Transverse colon (tissue), 4 donors: ENCODE measurements at regions not wholly inside any gene's neighbourhood (a gene's known extent, or its start where the extent isn't known, plus 50 kb on each side); places are given as distances from the start of the nearest gene placed in this dataset.

Experiments used
- DNase-seq: peaks from one replicate; pipeline ENCODE4 v3.0.0-alpha.2; 2019
- H3K27ac ChIP-seq, 4 donors: fragments of 200-600 bp; sonication (generic); 2 replicates each; pipeline ENCODE4 v1.5.1; 2016 to 2018; ENCODE audit warnings: inconsistent platforms in 4 of 4
- H3K27me3 ChIP-seq: fragments of 200-600 bp; sonication (generic); 2 replicates; pipeline ENCODE4 v1.5.1; 2017; ENCODE audit warnings: inconsistent platforms
- H3K36me3 ChIP-seq, 4 donors: fragments of 200-600 bp; sonication (generic); 2 replicates each; pipeline ENCODE4 v1.5.1; 2017 to 2019; ENCODE audit warnings: inconsistent platforms in 4 of 4
- H3K4me1 ChIP-seq, 4 donors: fragments of 200-600 bp; sonication (generic); 2 replicates each; pipeline ENCODE4 v1.5.1; 2017 to 2020; ENCODE audit warnings: inconsistent platforms in 4 of 4
- H3K4me3 ChIP-seq, 4 donors: fragments of 200-600 bp; sonication (generic); 1 replicate in 1 of 4; 2 replicates in 3 of 4; pipeline versions ENCODE4 v1.5.1 to v1.6.1; 2017 to 2019; ENCODE audit warnings: inconsistent platforms in 4 of 4
- H3K9me3 ChIP-seq, 2 donors: fragments of 200-600 bp; sonication (generic); 2 replicates each; pipeline ENCODE4 v1.5.1; 2017 to 2019; ENCODE audit warnings: inconsistent platforms in 2 of 2
- CTCF ChIP-seq, 5 experiments: fragments of 200-600 bp in 3 of 5; fragments of 450-650 bp in 2 of 5; sonication (generic) in 3 of 5; IDR thresholded peaks; 1 replicate in 2 of 5; 2 replicates in 3 of 5; pipeline ENCODE4 v1.5.1; 2016 to 2017; ENCODE audit warnings: antibody characterized with exemption in 5 of 5, inconsistent platforms in 3 of 5, mild to moderate bottlenecking in 2 of 5, moderate library complexity in 1 of 5
- EP300 ChIP-seq: sonication (generic); formaldehyde crosslinking; IDR thresholded peaks from one replicate; pipeline ENCODE4 v1.6.1; 2017; ENCODE audit warnings: antibody characterized with exemption, low read depth
- POLR2A ChIP-seq: fragments of 450-650 bp; IDR thresholded peaks from one replicate; pipeline ENCODE4 v1.6.1; 2016; ENCODE audit warnings: antibody characterized with exemption, mild to moderate bottlenecking, moderate library complexity
- POLR2AphosphoS5 ChIP-seq, 3 donors: sonication (generic); formaldehyde crosslinking; IDR thresholded peaks; one replicate each; pipeline ENCODE4 v1.6.1; 2016; ENCODE audit warnings: antibody characterized with exemption in 3 of 3
- WGBS, 2 donors: methylation state at CpG; one replicate each; pipeline ENCODE4 v1.1.5; 2018; ENCODE audit warnings: low coverage in 1 of 2; 5-methylcytosine and 5-hydroxymethylcytosine counted together
- in situ Hi-C, 4 donors: fragments of 200-750 bp; cut with MboI; loops; one replicate each; pipeline versions ENCODE4 v1.15.0 to v1.15.1; 2017; ENCODE audit warnings: low sequenced_read_pairs in 3 of 4, low pct_ligation_motif_present in 1 of 4, low pct_unique_long_range_greater_than_20kb in 1 of 4
- intact Hi-C: fragments of 100-400 bp; cut with DNase I; formaldehyde crosslinking; loops from one replicate; pipeline ENCODE4 v1.15.1; 2023; ENCODE audit warnings: low total_unique reads

DNA sequence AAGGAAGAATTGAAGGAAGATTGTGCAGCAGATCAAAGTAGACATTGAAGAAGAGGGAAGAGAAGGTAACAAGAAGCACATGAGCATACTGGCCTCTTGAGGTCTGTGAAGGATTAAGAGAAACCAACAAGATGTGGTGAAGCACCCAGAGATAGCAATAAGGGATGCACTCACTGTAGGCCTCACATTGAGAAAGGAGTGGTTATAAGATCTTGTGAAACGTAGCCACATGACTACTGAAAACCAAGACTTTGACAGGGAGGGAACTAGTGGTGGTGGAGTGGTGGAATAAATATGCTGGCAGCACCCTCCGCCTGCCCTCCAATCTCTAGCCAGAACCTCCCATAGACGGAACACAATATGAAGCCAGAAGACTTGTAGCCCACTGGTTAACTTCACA, 651.2 kb downstream of the DIPK2A start:
- in situ Hi-C loops (no loop called here), intact Hi-C loops (no loop called here)
- H3K27ac ChIP-seq: no peak overlapping the region
- no peak for TF ChIP-seq POLR2A
- TF ChIP-seq EP300: no peak
- TF ChIP-seq CTCF (IDR thresholded peaks at IDR 0.05): no peak
- no peak for TF ChIP-seq POLR2AphosphoS5 (IDR thresholded peaks at IDR 0.05)
- H3K4me1 ChIP-seq: no peaks in the 10 kb centered on the region
- no peak overlapping the region for H3K4me3 ChIP-seq
- no peaks in the 10 kb centered on the region for H3K36me3 ChIP-seq
- H3K9me3 ChIP-seq: peaks cover 0 to 7% of the 10 kb centered on the region in 2 donors
- DNase-seq: no peak
- no peaks in the 10 kb centered on the region for H3K27me3 ChIP-seq
- 63 to 84% methylated on average over 1 to 3 of the region's 3 CpGs for WGBS, 2 donors

GRCh38 chr3:144624656-144625055, 653.0 kb downstream of the DIPK2A start:
- no peaks in the 10 kb centered on the region for H3K9me3 ChIP-seq
- no peak overlapping the region for H3K27ac ChIP-seq
- DNase-seq: no peak
- H3K27me3 ChIP-seq: no peaks in the 10 kb centered on the region
- 46 to 70% methylated on average over 2 of the region's 2 CpGs for WGBS, 2 donors
- intact Hi-C loops (no loop called here), in situ Hi-C loops (no loop called here)
- no peaks in the 10 kb centered on the region for H3K4me1 ChIP-seq
- no peak overlapping the region for H3K4me3 ChIP-seq
- H3K36me3 ChIP-seq: no peaks in the 10 kb centered on the region
- no peak for TF ChIP-seq EP300
- TF ChIP-seq POLR2AphosphoS5 (IDR thresholded peaks at IDR 0.05): no peak
- no peak for TF ChIP-seq CTCF (IDR thresholded peaks at IDR 0.05)
- no peak for TF ChIP-seq POLR2A

DNA sequence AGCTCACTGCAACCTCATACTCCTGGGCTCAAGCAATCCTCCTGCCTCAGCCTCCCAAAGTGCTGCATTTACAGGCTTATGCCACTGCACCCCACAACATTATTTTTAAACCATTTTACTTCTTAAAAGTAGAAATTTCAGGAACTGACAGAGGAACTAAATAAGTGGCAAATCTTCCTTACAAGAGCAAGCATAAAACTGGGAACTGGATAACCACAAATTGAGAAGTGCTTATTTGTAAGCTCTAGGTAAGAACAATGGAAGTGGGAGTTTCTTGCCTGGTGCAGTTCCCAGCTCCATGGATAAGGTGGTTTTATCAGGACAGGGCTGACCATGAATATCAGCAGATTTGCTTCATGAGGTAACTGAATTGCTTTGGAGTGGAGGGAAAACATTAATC, 655.2 kb downstream of the DIPK2A start:
- intact Hi-C loops (no loop called here), in situ Hi-C loops (no loop called here)
- no peaks in the 10 kb centered on the region for H3K36me3 ChIP-seq
- H3K4me3 ChIP-seq: no peak overlapping the region
- no peaks in the 10 kb centered on the region for H3K4me1 ChIP-seq
- H3K27ac ChIP-seq: no peak overlapping the region
- TF ChIP-seq EP300: no peak
- TF ChIP-seq POLR2AphosphoS5 (IDR thresholded peaks at IDR 0.05): no peak
- no peak for TF ChIP-seq POLR2A
- TF ChIP-seq CTCF (IDR thresholded peaks at IDR 0.05): no peak
- H3K9me3 ChIP-seq: no peaks in the 10 kb centered on the region
- no peak for DNase-seq
- no peaks in the 10 kb centered on the region for H3K27me3 ChIP-seq

DNA sequence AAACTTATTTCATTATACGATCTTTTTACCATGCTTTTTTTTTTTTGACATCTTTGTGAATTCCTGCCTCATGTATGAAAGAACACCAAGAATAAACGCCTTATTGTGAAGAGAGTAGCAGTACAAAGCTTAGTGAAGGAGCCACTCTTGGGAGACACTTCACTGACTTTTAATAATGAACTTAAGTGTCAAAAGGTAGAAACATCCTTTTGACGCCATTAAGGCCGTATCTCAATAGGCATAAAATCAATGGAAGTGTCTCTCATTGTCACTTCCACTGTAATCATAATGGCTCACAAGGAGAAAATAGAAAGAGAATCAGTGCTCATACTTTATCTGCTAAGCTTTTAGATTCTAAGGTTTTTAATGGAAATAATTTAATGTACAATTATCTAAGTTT, 657.8 kb downstream of the DIPK2A start:
- no peak overlapping the region for H3K27ac ChIP-seq
- H3K27me3 ChIP-seq: no peaks in the 10 kb centered on the region
- DNase-seq: no peak
- H3K9me3 ChIP-seq: no peaks in the 10 kb centered on the region
- in situ Hi-C loops: no loop called here
- H3K4me1 ChIP-seq: no peaks in the 10 kb centered on the region
- TF ChIP-seq POLR2A (no peak), CTCF (IDR thresholded peaks at IDR 0.05) (no peak), EP300 (no peak), POLR2AphosphoS5 (IDR thresholded peaks at IDR 0.05) (no peak)
- 81 to 82% methylated on average over 4 of the region's 4 CpGs for WGBS, 2 donors
- H3K4me3 ChIP-seq: no peak overlapping the region
- intact Hi-C loops: no loop called here
- H3K36me3 ChIP-seq: no peaks in the 10 kb centered on the region
